DMS53 treated with DMSO at 0.1 percent for 48 hours (cell line): ENCODE measurements at regions not wholly inside any gene's neighbourhood (a gene's known extent, or its start where the extent isn't known, plus 50 kb on each side); places are given as distances from the start of the nearest gene placed in this dataset.
A peak's percentile ranks its signal among the peaks of the same experiment; 100 is the strongest.
"Not testable (repeated sequence)": the region's sequence is repeated elsewhere in the genome, so short reads cannot be mapped to it uniquely, and the experiment has no call there.

Source experiments
- DNase-seq: peaks from one replicate; lab custom pipeline; 2025; ENCODE audit not compliant: unreplicated experiment; lab: John Stamatoyannopoulos, UW

DNA sequence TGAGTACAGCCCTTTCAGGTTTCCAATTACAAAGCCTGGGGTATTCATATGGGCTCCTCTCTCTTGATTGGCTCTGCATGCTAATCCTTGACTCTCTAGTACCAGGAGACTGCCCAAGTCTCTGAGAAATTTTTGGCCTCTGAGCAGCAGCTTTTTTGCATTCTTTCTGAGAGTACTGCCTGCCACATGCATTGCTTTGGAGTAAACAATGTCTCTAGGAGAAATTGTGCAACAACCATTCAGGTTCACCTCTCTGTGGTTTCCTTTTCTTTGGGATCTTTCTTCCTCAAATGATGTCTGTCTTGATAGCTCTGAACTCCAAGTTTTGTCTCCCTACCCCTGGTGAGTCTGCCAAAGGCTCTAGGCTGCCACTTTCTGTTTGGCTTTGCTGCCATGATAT lies 115.8 kb upstream of the SETBP1 start:
- DNase-seq: no peak

DNA sequence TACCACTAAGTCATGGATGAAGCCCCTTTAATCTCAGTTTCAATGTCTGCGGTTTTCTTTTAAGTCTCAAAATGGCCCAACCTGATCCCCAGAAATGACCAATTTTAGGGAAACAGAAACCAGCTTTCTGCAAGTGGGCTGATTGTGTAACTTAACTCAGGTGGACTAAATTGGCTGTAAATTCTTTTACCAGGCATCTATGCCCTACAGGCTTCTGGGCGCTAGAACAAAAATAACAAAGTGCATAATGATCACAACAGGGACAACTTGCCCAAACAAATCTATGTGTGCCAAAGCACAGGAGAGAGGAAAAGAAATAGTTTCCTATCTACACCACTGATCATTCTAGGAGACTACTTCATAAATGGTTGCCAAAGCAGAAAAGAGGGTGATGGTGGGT lies 112.3 kb upstream of the SETBP1 start:
- DNase-seq: no peak

DNA sequence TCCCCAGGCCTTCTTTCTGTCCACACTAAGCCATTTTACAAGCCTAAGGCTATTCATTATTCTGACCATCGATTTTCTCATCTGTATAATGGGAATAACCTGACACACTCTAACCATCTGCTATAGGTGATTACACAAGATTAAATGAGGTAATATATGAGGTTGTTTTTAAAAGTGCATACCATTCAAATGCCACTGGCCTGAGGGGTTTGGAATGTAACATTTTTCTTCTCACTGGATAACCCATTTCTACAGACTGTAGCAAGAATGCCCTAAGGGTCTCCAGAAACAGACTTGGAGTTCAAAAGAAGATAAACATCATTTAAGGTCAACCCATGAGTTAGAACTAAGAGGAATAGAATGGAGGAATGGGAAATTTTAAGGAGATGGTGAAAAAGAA lies 111.7 kb upstream of the SETBP1 start:
- DNase-seq: no peak

DNA sequence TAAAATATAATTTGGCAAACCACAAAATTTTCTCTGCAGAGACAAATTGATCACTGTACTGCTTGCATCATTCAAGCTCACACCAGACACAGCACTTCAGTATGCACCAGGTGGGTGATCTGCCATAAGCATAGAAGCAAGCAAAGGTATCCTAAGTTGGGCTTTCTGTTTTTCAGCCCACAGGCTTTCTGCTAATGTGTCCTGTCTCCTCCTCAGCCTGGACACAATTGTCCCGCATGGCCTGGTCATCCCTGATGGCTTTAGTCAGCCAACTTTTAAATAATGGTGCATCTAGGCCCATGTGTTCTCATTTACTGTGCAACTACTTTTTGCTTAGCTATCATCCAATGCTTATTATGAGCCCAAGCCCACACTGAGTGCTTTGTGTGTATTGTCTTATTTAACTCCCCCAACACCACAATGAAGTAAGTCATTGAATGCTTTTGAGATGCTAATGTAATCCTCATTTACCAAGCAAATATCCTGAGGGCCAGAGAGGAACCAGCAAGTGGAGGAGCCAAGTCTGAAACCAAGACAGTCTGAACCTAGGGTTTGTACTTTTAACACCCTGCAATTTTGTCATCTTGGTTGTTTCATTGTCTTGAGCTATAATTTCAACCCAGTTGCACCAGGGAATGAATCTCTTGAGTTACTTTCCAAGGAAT lies 111.2 kb upstream of the SETBP1 start:
- DNase-seq: no peak

DNA sequence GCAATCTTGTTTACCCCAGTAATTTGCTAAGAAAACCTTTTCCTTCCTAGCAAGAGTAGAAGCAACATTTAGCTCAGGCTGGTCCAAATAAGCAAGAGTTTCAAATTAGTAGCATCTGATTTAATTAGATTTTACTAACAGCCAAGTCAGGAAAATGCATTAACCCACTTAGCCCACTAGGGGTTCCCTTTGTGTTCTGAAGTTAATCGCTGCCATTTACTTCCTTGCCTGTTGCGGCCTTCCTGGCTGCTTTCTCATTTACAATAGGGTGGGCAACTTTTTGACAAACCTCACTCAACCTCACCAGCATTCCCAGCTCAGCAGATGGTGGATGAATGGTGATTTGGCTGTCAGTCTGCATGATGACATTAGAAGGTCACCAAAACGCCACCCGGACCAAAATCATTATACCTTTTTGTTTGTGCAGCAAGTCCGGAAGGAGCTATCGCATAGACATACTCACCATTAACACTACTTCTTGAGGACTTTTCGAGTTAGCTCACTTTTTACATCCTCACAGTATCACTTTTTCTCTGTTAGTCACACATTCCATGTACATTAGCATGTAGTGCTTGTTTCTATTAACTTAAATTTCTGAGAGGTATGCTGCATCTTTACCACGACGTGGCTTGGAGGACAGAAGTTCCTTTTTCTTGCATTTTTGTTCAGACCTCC lies 101.5 kb upstream of the SETBP1 start:
- peak; percentile 6 for DNase-seq

DNA sequence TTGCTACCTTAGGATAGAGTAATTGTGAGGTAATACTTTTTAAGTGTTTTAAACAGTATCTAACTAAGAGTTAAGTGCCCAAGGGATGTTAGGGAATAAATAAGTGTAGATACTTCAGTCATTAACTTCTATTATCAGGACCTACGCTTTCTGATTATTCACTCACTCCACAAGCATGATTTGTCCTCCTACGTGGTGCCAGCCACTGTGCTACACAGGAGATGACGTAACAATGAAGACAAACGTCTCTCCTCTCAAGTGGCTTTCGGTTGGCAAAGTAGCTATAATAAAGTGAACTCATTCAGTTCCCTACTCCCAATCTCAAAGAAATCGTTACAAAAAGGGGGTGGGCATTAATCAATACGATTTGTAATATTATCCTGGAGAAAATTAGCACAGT lies 100.9 kb upstream of the SETBP1 start:
- no peak for DNase-seq

DNA sequence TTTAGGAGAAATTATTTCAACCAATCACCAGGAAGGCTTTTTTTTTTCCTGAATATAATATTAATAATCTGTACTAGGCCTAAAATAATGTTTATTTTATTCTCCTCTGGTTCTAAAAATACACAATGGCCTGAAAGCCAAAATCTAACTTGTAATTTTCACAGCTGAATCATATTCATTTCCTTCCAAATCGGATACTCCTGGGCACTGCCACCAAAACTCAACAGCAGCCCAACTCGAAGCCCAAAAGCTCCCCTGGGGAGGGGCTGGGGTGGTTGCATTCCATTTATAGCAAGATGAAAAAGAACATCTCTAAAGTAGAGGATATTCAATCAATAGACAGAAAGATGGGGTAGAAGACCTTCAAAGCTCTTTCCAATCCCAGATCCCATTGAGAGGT lies 100.5 kb upstream of the SETBP1 start:
- DNase-seq: no peak

DNA sequence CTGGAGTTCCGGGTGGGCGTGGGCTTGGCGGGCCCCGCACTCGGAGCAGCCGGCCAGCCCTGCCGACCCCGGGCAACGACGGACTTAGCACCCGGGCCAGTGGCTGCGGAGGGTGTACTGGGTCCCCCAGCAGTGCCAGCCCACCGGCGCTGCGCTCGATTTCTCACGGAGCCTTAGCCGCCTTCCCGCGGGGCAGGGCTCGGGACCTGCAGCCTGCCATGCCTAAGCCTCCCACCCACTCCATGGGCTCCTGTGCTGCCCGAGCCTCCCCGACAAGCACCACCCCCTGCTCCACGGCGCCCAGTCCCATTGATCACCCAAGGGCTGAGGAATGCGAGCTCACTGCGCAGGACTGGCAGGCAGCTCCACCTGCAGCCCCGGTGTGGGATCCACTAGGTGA lies 99.9 kb upstream of the SETBP1 start:
- DNase-seq: not testable (repeated sequence)

DNA sequence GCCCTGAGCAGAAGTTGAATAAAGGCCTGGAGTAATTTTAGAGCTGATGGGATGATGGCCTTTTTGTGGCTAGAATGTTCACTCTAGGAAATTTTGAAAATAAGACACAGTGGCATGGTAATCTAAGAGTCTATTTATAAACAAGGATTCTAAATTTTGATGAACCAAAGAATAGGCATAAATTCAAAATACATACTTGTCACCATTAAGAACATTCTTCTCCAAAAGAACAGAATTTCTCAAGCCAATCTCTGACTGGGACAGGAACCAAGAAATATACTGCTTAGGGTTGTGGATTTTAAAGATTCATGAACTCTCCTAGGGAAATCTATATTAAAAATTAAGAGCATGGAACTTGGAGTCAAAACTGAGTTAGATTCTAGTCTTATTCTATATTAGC lies 98.2 kb upstream of the SETBP1 start:
- DNase-seq: no peak

DNA sequence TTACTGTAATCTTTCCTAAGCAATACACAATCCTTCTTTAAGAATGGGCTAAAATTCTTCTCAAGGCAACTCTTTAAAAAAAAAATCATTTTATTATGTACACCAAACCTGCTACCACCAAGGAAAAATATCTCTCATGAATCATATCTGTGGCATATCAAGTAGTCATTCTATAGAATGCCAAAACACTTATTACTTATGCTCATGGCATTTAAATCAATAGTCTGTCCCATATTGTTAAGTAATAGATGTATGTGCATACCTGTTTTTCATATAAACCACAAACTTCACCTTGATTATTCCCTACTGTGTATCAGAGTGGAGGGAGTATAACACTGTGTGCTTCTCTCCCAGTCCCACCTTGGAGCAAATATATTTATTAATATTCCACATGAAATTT lies 95.8 kb upstream of the SETBP1 start:
- no peak for DNase-seq

DNA sequence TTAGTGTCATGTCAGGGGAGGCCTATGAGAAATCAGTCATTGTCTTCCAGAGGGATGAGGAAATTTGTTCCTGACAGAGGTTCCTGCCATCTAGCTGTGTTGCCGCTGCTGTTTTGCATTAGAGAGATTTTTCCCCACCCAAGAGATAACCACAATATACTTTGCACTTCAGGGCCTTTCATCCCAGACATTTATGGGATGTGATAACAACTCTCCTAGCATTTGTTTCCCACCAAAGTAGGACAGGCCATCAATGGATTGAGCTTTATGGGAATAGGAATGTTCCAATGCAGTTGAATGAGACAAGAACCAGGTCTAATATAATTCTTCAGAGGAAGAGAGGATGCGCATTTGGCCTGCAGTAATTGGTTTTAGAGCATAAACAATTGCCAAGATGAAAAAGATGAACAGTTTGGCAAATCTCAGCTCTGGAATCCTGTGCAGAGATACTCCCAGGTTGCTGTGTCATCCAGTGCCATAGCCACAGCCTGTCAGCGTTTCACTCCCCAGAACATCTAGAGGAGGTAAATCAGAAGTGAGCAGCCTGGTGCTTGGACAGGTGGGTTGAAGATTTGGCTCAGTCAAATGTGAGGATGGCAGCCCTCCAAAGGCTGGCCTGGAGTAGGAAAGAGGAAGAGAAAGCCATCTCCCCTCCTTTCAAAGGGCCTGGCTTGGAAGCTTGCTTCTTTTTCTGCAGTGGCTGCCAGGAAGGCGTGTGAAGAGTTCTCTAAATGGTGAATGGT lies 93.7 kb upstream of the SETBP1 start:
- no peak for DNase-seq

DNA sequence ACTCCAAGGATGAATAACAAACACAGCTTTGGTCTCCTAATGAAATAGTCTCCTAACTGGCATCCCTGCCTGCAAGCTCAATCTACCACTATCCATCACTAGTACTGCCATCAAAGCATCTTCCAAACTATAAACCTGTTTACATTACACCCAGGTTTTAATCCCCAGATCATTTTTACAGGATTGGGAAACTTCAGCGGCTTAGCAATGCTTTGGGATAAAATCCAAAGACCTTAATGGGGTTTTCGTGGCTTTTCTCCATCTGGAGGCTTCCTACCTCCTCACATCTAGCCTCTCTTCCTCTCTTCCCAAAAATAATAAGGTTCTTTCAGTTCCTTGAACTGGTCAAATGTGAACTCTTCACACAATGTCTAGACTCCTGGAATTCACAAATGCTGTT lies 92.2 kb upstream of the SETBP1 start:
- DNase-seq: no peak

DNA sequence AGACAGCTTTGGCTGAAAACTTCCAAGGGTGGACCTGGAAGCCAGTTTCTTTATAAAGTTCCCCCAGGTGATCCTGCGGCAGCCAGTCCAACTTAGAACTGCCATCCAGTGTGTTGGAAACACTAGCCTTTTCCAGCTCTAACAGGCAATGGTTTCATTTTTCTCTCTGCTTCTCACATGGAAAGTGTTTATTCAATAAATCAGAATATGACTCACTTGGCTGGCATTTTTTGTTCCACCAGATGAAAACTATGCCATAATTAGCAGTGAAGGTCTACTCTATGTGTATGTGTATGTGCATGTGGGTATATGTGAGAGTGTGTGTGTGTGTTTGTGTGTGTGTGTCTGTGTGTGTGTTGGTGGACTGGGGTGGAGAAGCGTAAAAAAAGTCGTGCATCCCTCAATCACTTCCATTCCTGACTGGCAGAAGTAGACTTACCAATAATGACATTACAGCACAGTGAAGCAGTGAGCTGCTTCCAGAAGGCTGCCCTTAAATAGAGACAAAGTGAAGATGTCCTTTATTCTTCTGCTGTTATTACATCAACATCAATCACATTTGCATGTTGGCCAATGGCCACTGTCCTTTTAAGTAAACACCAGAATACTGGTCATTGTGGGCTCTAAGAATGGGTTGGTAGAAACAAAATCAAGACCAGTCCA lies 90.9 kb upstream of the SETBP1 start:
- DNase-seq: peak; percentile 12

DNA sequence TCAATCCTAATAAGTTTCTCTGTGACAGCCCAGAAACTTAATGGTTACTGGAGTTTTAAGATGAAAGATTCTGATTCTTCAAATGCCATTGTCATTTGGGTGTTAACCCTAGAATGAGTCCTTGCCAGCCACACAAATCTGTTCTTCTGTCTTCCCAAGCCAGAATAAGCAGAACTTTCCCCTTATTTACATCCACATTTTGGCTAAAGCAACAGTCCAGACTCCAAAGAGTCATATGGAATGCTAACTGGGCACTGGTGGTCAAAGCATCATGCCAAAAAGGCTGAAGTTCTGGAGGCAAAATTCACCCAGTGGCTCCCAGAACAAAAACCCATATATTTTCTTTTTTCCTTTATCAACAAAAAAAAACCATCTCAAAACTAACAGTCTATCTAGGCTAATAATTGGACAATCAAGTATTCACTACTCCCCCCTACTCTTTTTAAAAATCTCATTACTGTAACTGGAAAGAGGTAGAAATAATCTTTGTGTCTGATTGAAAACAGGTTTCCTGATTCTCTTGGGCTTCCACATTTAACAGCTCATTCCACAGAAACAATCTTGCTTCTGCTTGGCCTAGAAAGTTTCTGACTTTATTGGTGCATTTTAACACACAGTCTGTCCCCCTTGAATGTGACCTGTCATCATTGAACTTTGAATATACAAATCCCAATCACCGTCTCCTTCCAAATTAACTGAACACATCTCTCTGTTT lies 89.6 kb upstream of the SETBP1 start:
- no peak for DNase-seq

DNA sequence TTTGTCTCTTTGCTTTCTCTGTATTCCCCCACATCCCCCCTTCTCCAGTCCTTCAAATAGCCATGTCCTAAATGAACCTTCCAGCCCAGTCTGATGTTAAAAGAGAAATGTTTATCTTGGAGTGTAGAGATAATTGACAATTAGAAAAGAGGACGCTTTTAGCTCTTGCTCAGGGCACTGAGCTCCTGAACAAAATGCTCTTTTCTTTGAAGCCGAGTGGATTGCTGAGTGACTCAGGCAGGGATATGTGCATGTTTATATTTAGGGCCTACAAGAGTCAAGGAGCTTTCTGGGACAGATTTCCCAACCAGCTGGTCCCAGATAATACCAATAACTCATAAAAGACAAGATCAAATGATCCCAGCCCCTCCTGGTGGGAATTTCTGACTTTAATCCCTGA lies 88.0 kb upstream of the SETBP1 start:
- DNase-seq: no peak

DNA sequence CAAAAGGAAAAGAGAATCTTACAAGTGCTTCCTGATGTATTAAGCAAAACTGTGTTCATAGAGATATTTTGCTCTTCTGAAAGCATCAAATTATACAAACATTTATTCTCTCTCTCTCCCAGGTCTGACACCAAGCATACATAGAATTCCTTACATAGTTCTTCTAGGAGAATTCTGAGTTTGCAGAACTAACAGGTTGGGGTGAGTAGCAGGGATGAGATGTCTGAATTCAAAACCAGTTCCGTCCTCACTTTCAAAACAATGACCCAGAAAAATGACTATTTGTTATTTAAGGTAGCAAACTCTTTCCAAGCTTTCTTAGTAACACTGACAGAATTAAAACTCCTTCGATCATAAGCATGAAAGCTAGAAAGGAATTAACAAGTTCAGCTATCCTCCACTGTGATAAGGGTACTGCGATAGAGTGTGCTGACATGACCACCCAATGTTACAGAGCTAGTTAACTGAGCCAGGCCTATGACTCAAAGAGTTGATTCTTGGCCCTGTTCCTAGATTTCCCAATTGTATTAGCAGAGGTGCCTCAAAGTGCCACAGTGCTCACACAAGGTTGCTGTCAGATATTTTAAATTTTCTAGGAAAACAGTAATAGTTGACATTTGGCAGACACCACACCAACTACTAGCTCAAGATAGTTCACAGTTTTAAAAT lies 85.8 kb upstream of the SETBP1 start:
- no peak for DNase-seq

DNA sequence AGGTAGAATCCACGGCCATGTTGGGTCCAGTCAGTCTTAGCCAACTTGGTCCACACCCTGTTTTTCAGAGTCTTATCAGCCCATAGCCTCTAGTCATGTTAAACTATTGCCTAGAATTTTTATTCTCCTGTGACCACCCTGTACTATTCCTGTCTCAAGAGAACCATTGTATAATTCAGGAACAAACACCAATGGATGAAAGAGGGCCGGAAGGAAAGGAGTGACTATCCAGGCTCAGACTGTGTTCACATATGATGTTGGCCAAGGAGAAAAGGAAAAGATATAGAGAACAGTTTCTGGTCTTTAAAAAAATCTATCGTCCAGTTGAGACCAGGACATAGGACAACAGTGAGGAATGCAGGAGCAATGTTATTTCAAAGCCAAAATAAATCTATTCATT lies 82.9 kb upstream of the SETBP1 start:
- no peak for DNase-seq

DNA sequence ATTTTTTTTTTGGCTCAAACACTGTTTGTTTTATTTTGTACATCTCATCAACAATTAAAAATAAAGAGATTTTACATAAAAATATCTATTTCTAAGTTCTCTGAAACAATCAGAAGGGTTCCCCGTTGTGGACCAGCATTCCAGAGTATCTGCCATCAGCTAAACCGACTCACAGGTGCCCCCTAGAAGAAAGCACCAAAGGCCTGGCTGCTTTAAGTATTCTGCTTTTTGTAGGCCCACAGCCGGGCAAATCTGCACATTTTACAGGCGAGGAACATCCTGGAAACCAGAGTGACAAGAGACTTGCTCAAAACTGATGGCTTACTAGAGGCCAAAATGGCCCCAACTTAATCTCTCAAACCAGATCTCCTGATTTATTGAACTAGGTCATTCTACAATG lies 82.2 kb upstream of the SETBP1 start:
- no peak for DNase-seq

DNA sequence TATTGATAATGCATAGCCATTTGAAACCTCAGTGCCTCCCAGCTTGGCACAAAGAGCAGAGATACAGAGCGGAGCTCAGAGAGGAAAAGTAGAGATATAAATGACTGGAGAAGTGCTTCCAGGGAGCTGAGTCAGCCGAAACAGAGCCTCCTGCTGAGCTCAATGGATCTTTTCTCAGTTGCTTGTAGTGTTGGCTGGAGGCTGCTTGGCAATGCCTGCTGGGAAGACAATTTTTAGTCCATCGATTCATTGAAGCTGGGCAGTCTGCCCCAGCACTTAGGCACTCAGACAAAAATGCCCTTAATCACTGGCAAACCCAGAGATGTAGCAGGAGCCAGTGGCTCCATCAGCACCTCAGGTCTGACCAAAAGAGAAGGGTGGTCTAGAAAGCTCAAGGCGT lies 81.3 kb upstream of the SETBP1 start:
- DNase-seq: no peak

DNA sequence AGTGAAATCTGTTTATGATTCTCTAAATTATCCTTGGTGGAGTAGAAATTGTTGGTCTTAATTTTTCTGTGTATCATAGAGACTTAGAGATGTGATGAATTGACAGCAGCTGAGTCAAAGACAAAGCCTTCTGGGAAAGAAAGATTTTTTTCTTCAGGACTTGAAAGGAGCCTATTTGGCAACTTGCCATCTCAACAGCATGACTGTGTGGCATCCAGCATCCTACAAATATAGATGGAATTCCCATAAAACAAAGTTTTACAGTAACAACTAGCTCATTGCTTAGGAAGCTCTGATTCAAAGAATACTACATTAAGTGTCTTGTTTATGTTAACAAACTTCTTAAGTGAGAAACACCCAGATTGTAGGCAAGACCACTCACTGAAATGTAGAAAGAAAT lies 79.2 kb upstream of the SETBP1 start:
- no peak for DNase-seq

DNA sequence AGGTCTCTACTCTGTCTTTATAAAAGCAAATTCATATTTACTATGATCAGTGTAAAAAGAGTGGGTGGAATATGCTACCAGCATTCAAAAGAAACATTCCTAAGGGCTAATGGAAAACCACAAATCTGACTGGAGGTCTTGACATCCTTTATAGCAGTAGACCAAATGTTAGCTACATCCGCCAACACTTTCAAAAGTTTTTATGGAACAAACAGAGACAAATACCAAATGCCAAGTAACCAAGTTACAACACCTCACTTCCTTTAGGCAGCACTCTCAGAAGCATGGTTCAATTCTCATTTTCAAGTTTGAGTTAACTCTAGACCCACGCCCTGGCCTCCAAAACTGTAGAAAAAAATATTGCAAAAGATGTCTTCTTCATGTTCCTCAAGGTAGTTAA lies 78.3 kb upstream of the SETBP1 start:
- DNase-seq: no peak
